ENCODE measurements at regions not wholly inside any gene's neighbourhood (a gene's known extent, or its start where the extent isn't known, plus 50 kb on each side); places are given as distances from the start of the nearest gene placed in this dataset.

DNA sequence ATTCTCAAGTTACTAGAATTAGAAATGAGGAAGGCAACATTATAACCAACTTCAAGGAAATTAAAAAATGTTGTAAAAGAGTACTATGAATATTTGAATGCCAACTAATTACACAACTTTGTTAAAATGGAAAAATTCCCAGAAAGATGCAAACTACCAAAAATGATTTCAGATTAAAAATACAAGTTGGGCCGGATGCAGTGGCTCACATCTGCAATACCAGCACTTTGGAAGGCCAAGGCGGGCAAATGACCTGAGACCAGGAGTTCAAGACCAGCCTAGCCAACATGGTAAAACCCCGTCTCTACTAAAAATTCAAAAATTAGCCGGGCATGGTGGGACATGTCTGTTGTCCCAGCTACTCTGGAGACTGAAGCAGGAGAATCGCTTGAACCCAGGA, 874.2 kb upstream of the GJE1 start:
- no peak for TF ChIP-seq TAF1 (IDR thresholded peaks at IDR 0.05; ENCODE audit: low read depth)
- TF ChIP-seq, protein P1, sequence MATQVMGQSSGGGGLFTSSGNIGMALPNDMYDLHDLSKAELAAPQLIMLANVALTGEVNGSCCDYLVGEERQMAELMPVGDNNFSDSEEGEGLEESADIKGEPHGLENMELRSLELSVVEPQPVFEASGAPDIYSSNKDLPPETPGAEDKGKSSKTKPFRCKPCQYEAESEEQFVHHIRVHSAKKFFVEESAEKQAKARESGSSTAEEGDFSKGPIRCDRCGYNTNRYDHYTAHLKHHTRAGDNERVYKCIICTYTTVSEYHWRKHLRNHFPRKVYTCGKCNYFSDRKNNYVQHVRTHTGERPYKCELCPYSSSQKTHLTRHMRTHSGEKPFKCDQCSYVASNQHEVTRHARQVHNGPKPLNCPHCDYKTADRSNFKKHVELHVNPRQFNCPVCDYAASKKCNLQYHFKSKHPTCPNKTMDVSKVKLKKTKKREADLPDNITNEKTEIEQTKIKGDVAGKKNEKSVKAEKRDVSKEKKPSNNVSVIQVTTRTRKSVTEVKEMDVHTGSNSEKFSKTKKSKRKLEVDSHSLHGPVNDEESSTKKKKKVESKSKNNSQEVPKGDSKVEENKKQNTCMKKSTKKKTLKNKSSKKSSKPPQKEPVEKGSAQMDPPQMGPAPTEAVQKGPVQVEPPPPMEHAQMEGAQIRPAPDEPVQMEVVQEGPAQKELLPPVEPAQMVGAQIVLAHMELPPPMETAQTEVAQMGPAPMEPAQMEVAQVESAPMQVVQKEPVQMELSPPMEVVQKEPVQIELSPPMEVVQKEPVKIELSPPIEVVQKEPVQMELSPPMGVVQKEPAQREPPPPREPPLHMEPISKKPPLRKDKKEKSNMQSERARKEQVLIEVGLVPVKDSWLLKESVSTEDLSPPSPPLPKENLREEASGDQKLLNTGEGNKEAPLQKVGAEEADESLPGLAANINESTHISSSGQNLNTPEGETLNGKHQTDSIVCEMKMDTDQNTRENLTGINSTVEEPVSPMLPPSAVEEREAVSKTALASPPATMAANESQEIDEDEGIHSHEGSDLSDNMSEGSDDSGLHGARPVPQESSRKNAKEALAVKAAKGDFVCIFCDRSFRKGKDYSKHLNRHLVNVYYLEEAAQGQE (IDR thresholded peaks at IDR 0.05; ENCODE audit: borderline replicate concordance), result no peak
- no peak for TF ChIP-seq POLR2AphosphoS5 (IDR thresholded peaks at IDR 0.05)
- TF ChIP-seq, protein P2, sequence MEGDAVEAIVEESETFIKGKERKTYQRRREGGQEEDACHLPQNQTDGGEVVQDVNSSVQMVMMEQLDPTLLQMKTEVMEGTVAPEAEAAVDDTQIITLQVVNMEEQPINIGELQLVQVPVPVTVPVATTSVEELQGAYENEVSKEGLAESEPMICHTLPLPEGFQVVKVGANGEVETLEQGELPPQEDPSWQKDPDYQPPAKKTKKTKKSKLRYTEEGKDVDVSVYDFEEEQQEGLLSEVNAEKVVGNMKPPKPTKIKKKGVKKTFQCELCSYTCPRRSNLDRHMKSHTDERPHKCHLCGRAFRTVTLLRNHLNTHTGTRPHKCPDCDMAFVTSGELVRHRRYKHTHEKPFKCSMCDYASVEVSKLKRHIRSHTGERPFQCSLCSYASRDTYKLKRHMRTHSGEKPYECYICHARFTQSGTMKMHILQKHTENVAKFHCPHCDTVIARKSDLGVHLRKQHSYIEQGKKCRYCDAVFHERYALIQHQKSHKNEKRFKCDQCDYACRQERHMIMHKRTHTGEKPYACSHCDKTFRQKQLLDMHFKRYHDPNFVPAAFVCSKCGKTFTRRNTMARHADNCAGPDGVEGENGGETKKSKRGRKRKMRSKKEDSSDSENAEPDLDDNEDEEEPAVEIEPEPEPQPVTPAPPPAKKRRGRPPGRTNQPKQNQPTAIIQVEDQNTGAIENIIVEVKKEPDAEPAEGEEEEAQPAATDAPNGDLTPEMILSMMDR (IDR thresholded peaks at IDR 0.05; ENCODE audit: poor library complexity, severe bottlenecking), result no peak
- TF ChIP-seq EP300 (conservative IDR thresholded peaks at IDR 0.05; ENCODE audit: poor library complexity, severe bottlenecking), result no peak
- no peak for TF ChIP-seq SMC3 (conservative IDR thresholded peaks at IDR 0.05; ENCODE audit: poor library complexity)
- TF ChIP-seq RAD21 (conservative IDR thresholded peaks at IDR 0.05), result no peak
- TF ChIP-seq MXI1 (conservative IDR thresholded peaks at IDR 0.05; ENCODE audit: poor library complexity, severe bottlenecking), result no peak
- TF ChIP-seq EZH2 (IDR thresholded peaks at IDR 0.05; ENCODE audit: borderline replicate concordance, insufficient read depth, low read length, poor library complexity, severe bottlenecking), result no peak
- Histone ChIP-seq H3K4me2 (ENCODE audit: low read length) (no peak overlapping the region), H3K9me2 (ENCODE audit: insufficient read depth, low read length) (no peaks in the 10 kb centered on the region), H4K20me1 (ENCODE audit: insufficient read depth) (no peaks in the 10 kb centered on the region), H2AFZ (ENCODE audit: low read depth, low read length) (no peak overlapping the region), H3K79me2 (replicated peaks; ENCODE audit: insufficient read depth, low read length) (no peaks in the 10 kb centered on the region), H3K9me3 (ENCODE audit: low read length) (no peaks in the 10 kb centered on the region), H3K27ac (ENCODE audit: low read length) (no peak overlapping the region), H3K36me3 (ENCODE audit: insufficient read depth, low read length) (no peaks in the 10 kb centered on the region), H3K4me3 (ENCODE audit: low read length) (no peak overlapping the region), H3K9ac (ENCODE audit: low read length) (no peak overlapping the region), H3F3A (ENCODE audit: insufficient read depth, low read length, poor library complexity, severe bottlenecking) (no peaks in the 10 kb centered on the region), H3K27me3 (ENCODE audit: insufficient read depth, low read depth, low read length) (no peaks in the 10 kb centered on the region)

DNA sequence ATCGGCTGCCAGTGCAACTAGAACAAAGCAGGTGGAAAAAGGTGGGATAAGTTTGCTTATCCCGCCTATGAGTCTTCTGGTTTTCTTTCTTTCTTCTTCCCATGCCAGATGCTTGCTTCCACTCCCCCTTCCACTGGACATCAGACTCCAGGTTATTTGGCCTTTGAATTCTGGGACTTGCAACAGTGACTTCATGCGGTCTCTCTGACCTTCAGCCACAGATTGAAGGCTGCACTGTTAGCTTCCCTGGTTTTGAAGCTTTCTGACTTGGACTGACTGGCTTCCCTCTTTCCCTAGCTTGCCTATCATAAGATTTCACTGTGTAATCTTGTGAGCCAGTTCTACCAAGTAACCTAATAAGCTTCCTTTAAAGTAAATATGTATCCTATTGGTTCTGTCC, 878.4 kb upstream of the GJE1 start:
- no peaks in the 10 kb centered on the region for H4K20me1 ChIP-seq (ENCODE audit: insufficient read depth)
- no peaks in the 10 kb centered on the region for H3K36me3 ChIP-seq (ENCODE audit: insufficient read depth, low read length)
- H3K27ac ChIP-seq (ENCODE audit: low read length), result no peak overlapping the region
- no peaks in the 10 kb centered on the region for H3F3A ChIP-seq (ENCODE audit: insufficient read depth, low read length, poor library complexity, severe bottlenecking)
- H3K4me3 ChIP-seq (ENCODE audit: low read length), result no peak overlapping the region
- no peak overlapping the region for H3K4me2 ChIP-seq (ENCODE audit: low read length)
- no peak overlapping the region for H2AFZ ChIP-seq (ENCODE audit: low read depth, low read length)
- no peaks in the 10 kb centered on the region for H3K9me2 ChIP-seq (ENCODE audit: insufficient read depth, low read length)
- no peak overlapping the region for H3K9ac ChIP-seq (ENCODE audit: low read length)
- H3K9me3 ChIP-seq (ENCODE audit: low read length), result no peaks in the 10 kb centered on the region
- H3K79me2 ChIP-seq (replicated peaks; ENCODE audit: insufficient read depth, low read length), result no peaks in the 10 kb centered on the region
- TF ChIP-seq EP300 (conservative IDR thresholded peaks at IDR 0.05; ENCODE audit: poor library complexity, severe bottlenecking) (no peak), RAD21 (conservative IDR thresholded peaks at IDR 0.05) (no peak)
- TF ChIP-seq, protein P1 (IDR thresholded peaks at IDR 0.05; ENCODE audit: borderline replicate concordance), result no peak
- H3K27me3 ChIP-seq (ENCODE audit: insufficient read depth, low read depth, low read length), result no peaks in the 10 kb centered on the region

Data from neural cell (in vitro differentiated cells).